ENCODE measurements at regions not wholly inside any gene's neighbourhood (a gene's known extent, or its start where the extent isn't known, plus 50 kb on each side); places are given as distances from the start of the nearest gene placed in this dataset.

GRCh38 chr1:198966519-198966918, 327.7 kb downstream of the PTPRC start:
- no peak for DNase-seq (ENCODE audit: low spot score)
- H3K27me3 ChIP-seq, result no peaks in the 10 kb centered on the region
- peaks cover 0 to 10% of the 10 kb centered on the region in 2 donors for H3K9me3 ChIP-seq
- H3K27ac ChIP-seq, result no peak overlapping the region
- TF ChIP-seq CTCF (IDR thresholded peaks at IDR 0.05), result no peak
- no peaks in the 10 kb centered on the region for H3K4me1 ChIP-seq
- H3K4me3 ChIP-seq, result no peak overlapping the region
- H3K36me3 ChIP-seq, result no peaks in the 10 kb centered on the region

- Histone ChIP-seq H3K36me3 (no peaks in the 10 kb centered on the region), H3K9me3 (peaks cover 0 to 2% of the 10 kb centered on the region in 2 donors), H3K4me1 (no peaks in the 10 kb centered on the region), H3K27me3 (no peaks in the 10 kb centered on the region), H3K27ac (no peak overlapping the region), H3K4me3 (no peak overlapping the region)
- no peak for TF ChIP-seq CTCF (IDR thresholded peaks at IDR 0.05)
- DNase-seq (ENCODE audit: low spot score), result no peak
Observed at GRCh38 chr1:198967566-198967965, 328.7 kb downstream of the PTPRC start.

- TF ChIP-seq CTCF (IDR thresholded peaks at IDR 0.05), result no peak
- H3K4me3 ChIP-seq, result no peak overlapping the region
- no peaks in the 10 kb centered on the region for H3K36me3 ChIP-seq
- no peak for DNase-seq (ENCODE audit: low spot score)
- H3K27ac ChIP-seq, result no peak overlapping the region
- H3K4me1 ChIP-seq, result no peaks in the 10 kb centered on the region
- no peaks in the 10 kb centered on the region for H3K9me3 ChIP-seq
- H3K27me3 ChIP-seq, result no peaks in the 10 kb centered on the region
Observed at GRCh38 chr1:198968866-198969265, 330.0 kb downstream of the PTPRC start.

GRCh38 chr1:198969981-198970380, 331.1 kb downstream of the PTPRC start:
- DNase-seq (ENCODE audit: low spot score), result no peak
- Histone ChIP-seq H3K27me3 (no peaks in the 10 kb centered on the region), H3K4me3 (no peak overlapping the region), H3K27ac (no peak overlapping the region), H3K4me1 (no peaks in the 10 kb centered on the region), H3K36me3 (no peaks in the 10 kb centered on the region), H3K9me3 (no peaks in the 10 kb centered on the region)
- TF ChIP-seq CTCF (IDR thresholded peaks at IDR 0.05), result no peak

GRCh38 chr1:198970916-198971315, 332.1 kb downstream of the PTPRC start:
- no peak overlapping the region for H3K4me3 ChIP-seq
- H3K4me1 ChIP-seq, result no peaks in the 10 kb centered on the region
- H3K27ac ChIP-seq, result no peak overlapping the region

More at GRCh38 chr1:198970916-198971315, 332.1 kb downstream of the PTPRC start:
- TF ChIP-seq CTCF (IDR thresholded peaks at IDR 0.05), result no peak
- no peaks in the 10 kb centered on the region for H3K9me3 ChIP-seq
- no peaks in the 10 kb centered on the region for H3K36me3 ChIP-seq
- no peaks in the 10 kb centered on the region for H3K27me3 ChIP-seq
- DNase-seq (ENCODE audit: low spot score), result no peak

All from right atrium auricular region (tissue), 2 donors.